HG03280 (cell line): ENCODE measurements at regions not wholly inside any gene's neighbourhood (a gene's known extent, or its start where the extent isn't known, plus 50 kb on each side); places are given as distances from the start of the nearest gene placed in this dataset.

Experiments used
- ATAC-seq: cut with Tn5 transposase; IDR thresholded peaks from one replicate; pipeline ENCODE4 v1.9.1; 2021; ENCODE audit warnings: mild to moderate bottlenecking, moderate library complexity; ENCODE audit not compliant: unreplicated experiment

GRCh38 chr2:120683701-120684100, 52.0 kb upstream of the GLI2 start:
- no peak for ATAC-seq

DNA sequence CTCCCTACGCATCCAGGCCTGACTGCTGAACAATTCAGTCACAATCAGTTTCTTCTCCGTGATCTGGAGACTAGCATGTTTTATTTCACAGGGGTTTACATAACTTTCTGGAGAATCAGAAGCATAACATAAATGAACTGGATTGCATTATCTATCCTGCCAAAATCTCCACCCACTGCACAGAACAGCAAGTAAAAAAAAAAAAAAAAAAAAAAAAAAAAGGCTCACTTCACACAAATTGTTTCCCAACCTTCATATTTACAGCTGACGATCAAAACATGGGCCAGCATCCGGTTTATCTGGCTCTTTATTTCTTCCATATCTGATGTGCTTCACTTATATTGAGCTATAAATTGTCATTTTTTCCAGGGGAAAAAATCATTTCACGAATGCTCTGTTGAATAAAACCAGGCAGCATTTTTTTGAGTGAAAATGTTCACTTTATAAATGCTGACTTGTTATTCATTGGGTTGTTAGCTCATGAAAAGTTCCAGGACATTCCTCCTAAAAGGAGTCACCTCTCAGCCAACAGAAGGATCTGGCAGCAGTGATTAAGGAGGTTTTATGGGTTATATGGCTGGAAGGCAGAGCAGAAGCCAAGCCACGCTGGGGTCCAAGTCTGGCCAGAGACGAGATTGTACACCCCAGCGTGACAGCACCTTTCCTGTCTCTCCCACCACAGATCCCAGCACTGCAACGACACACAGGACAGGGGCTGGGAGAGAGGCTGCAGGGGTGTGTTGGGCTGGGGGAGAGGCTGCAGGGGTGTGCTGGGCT, 51.2 kb upstream of the GLI2 start:
- ATAC-seq, result no peak

- ATAC-seq, result no peak
Measured at GRCh38 chr2:120685066-120685973, 50.3 kb upstream of the GLI2 start.
